AG09309 (cell line): ENCODE measurements at regions not wholly inside any gene's neighbourhood (a gene's known extent, or its start where the extent isn't known, plus 50 kb on each side); places are given as distances from the start of the nearest gene placed in this dataset.

Experiments used
- DNase-seq: peaks from one replicate; pipeline ENCODE4 v3.0.0-alpha.2; 2010; ENCODE audit warnings: low read depth
- H3K4me3 ChIP-seq: 2 replicates; pipeline ENCODE4 v1.5.1; 2011; ENCODE audit warnings: mild to moderate bottlenecking, low read depth, low read length, moderate library complexity; ENCODE audit not compliant: control insufficient read depth
- CTCF ChIP-seq: IDR thresholded peaks from 2 replicates; pipeline ENCODE4 v1.5.1; 2011; ENCODE audit warnings: mild to moderate bottlenecking, low read depth, low read length, inconsistent platforms; ENCODE audit not compliant: insufficient read depth, control insufficient read depth; ENCODE audit errors: missing control alignments

- no peak for DNase-seq
- TF ChIP-seq CTCF = no peak
Observed at GRCh38 chr9:88044200-88044599, 69.9 kb upstream of the CDK20 start.

DNA sequence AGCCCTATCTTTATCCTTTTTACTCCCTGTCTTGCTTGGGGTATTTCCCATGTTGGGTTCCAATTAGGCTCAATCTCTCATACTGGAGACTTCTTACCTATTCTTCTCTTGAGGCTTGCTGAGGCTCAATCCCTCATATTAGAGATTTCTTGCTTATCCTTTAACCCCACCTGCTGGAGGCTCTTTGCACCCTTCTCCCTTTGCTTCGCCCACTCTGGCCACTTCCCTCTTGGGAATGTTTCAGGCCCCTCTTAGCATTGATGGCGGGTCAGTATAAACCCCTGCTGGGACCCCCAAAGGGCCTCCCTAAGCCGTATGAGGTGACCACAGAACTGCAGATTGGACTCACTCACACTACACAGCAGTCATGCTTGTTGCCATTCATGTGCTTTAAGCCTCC, 69.3 kb upstream of the CDK20 start:
- no peak for DNase-seq
- no peak overlapping the region for H3K4me3 ChIP-seq
- TF ChIP-seq CTCF = no peak

More at GRCh38 chr9:88044200-88044599, 69.9 kb upstream of the CDK20 start:
- H3K4me3 ChIP-seq = no peak overlapping the region

GRCh38 chr9:88041447-88041846, 67.1 kb upstream of the CDK20 start:
- no peak for DNase-seq
- no peak overlapping the region for H3K4me3 ChIP-seq
- peak; percentile 73 for TF ChIP-seq CTCF

DNA sequence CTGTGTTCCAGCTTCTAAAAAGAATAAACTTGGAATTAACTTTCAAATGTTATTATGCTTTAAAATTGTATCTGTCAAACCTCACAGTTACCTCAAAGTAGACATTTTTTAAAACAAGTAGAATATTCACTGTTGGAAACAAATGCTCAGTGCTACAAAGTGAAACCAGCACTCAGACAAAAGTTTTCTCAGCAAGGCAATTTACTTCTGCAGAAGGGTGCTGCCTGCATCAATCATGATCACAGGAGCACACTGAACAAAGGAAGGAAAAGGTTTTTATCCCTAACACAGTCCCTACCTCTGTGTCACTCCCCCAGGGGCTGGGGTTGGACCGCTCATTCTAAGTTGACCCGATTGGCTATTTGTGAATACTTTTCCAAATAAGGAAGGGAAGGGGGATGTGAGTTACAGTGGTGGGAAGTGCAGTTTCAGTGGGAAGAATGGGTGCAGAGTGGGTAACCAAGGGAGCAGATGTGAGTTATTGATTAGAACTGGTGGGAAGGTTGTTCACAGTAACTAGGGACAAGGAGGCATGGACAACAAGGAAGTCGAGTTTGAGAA, 63.0 kb upstream of the CDK20 start:
- no peak for TF ChIP-seq CTCF
- H3K4me3 ChIP-seq = no peak overlapping the region
- DNase-seq = no peak

DNA sequence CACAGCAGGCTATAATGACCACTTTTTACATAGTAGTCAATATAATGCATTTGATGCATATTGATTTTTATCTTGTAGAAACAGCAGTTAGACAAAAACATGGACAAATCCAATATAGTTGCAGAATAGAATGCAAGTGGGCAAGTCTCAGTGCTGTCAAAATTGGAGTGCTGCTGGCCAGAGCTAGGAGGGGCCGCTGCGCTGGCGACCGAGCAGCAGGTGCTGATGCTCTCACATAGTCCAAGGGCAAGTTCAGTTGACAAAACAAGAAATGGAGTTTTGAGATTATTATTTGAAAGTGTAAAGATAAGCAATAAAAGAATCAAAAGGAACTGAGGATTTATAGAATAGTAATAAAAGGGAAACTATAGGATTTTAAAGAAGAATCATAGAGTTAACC, 60.6 kb upstream of the CDK20 start:
- no peak overlapping the region for H3K4me3 ChIP-seq
- TF ChIP-seq CTCF = no peak
- DNase-seq = no peak

DNA sequence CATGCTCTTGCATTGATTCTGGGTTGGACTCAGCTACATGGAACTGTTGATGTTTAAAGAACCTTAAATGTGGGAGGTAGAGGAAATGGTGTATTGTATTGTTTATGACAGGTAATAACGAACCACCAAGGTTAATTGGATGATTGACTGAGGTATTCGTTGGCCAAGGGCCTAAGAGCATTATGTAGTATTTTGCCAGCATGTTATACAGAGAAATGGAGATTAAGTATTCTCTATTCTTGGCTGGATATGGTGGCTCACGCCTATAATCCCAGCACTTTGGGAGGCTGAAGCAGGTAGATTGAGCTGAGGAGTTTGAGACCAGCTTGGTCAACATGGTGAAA, 59.0 kb upstream of the CDK20 start:
- no peak overlapping the region for H3K4me3 ChIP-seq
- no peak for DNase-seq

More for the DNA sequence above, 59.0 kb upstream of the CDK20 start:
- no peak for TF ChIP-seq CTCF
